Stimulated activated CD8-positive, alpha-beta memory T cell treated with anti-CD3 and anti-CD28 coated beads, Interleukin-4, amount 100 ng/mL, for 24 hours (primary cell): ENCODE measurements at regions not wholly inside any gene's neighbourhood (a gene's known extent, or its start where the extent isn't known, plus 50 kb on each side); places are given as distances from the start of the nearest gene placed in this dataset.

Source experiments
- DNase-seq: peaks from one replicate; pipeline ENCODE4 v3.0.0-alpha.2; 2020; ENCODE audit warnings: low read depth

- no peak for DNase-seq
Measured at GRCh38 chr1:5713101-5714010, 278.9 kb downstream of the NPHP4 start.

- DNase-seq = no peak
Measured at GRCh38 chr1:5711956-5712645, 280.1 kb downstream of the NPHP4 start.

GRCh38 chr1:5711079-5711478, 281.1 kb downstream of the NPHP4 start:
- DNase-seq = no peak

GRCh38 chr1:5709976-5710375, 282.2 kb downstream of the NPHP4 start:
- DNase-seq = no peak

GRCh38 chr1:5709461-5709975, 282.7 kb downstream of the NPHP4 start:
- no peak for DNase-seq

- DNase-seq = no peak
Measured at GRCh38 chr1:5708346-5709245, 283.6 kb downstream of the NPHP4 start.

GRCh38 chr1:5707566-5708345, 284.5 kb downstream of the NPHP4 start:
- no peak for DNase-seq

- DNase-seq = no peak
Measured at GRCh38 chr1:5706239-5706638, 286.0 kb downstream of the NPHP4 start.

GRCh38 chr1:5705751-5706150, 286.5 kb downstream of the NPHP4 start:
- DNase-seq = no peak

GRCh38 chr1:5704561-5705514, 287.4 kb downstream of the NPHP4 start:
- DNase-seq = no peak

- DNase-seq = no peak
Measured at GRCh38 chr1:5701642-5702041, 290.6 kb downstream of the NPHP4 start.

- DNase-seq = no peak
Measured at GRCh38 chr1:5693568-5693967, 298.7 kb downstream of the NPHP4 start.

GRCh38 chr1:5692664-5693063, 299.6 kb downstream of the NPHP4 start:
- DNase-seq = no peak

- DNase-seq = no peak
Measured at GRCh38 chr1:5691795-5692509, 300.3 kb downstream of the NPHP4 start.

- DNase-seq = no peak
Measured at GRCh38 chr1:5690898-5691297, 301.3 kb downstream of the NPHP4 start.

- DNase-seq = no peak
Measured at GRCh38 chr1:5690291-5690690, 301.9 kb downstream of the NPHP4 start.

GRCh38 chr1:5688081-5689077, 303.8 kb downstream of the NPHP4 start:
- DNase-seq = no peak
